LoVo (cell line): ENCODE measurements at regions not wholly inside any gene's neighbourhood (a gene's known extent, or its start where the extent isn't known, plus 50 kb on each side); places are given as distances from the start of the nearest gene placed in this dataset.
"Not testable (repeated sequence)": the region's sequence is repeated elsewhere in the genome, so short reads cannot be mapped to it uniquely, and the experiment has no call there.

ENCODE experiments used
- DNase-seq: peaks from one replicate; pipeline ENCODE4 v3.0.0-alpha.2; 2016; ENCODE audit warnings: low spot score

GRCh38 chr18:34942276-34942675 lies 98.9 kb upstream of the MAPRE2 start:
- no peak for DNase-seq

DNA sequence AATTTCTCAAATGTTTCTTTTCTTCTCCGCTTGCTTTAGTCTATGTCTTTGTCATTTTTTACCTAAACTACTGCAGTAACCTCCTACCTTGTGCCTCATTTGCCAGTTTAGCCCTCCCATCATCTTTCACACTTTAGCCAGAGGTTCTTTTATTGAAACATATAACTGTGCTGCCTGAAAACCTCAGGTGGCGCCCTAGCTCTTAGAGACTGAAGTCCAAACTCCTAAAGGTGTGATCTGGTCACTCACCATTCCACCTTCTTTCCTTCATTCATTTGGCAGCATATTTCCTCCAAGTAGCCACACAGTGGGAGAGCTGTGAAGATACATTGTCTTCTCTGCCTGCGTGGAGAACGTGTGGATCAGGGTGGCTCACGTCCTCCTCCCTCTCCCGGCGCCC lies 98.2 kb upstream of the MAPRE2 start:
- no peak for DNase-seq

- no peak for DNase-seq
These were observed 97.6 kb upstream of the MAPRE2 start for GRCh38 chr18:34943587-34943986.

DNA sequence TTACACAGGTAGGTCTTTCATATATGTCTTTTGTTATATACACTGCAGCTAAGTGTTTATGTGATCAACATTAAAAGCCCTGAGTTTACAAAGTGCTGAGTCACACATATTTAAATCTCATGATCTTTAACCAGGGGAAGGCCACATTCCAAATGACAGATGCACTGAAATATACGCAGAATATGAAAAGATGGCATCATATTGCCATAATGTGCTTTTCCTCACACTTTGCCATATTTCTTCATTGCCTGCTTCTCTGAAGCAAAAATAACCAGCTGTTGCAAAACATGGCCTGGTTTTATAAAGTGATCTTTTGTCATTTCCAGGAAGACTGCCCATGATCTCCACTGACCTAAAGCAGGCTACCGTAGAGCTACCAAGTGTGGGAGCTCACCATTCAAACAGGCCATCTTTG lies 93.5 kb upstream of the MAPRE2 start:
- DNase-seq: peak; percentile 20

GRCh38 chr18:34951625-34952379 lies 89.4 kb upstream of the MAPRE2 start:
- DNase-seq: no peak

GRCh38 chr18:34953212-34953611 lies 88.0 kb upstream of the MAPRE2 start:
- no peak for DNase-seq

DNA sequence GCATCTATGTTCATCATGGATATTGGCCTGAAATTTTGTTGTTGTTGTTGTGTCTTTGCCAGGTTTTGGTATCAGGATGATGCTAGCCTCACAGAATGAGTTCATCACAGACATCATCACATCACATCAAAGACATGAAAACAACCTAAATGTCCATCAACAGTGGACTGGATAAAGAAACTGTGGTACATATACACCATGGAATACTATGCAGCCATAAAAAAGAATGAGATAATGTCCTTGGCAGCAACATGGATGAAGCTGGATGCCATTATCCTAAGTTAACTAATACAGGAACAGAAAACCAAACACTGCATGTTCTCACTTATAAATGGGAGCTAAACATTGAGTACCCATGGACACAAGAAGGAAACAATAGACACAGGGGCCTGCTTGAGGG lies 85.7 kb upstream of the MAPRE2 start:
- not testable (repeated sequence) for DNase-seq

- DNase-seq: no peak
These were observed 84.5 kb upstream of the MAPRE2 start for GRCh38 chr18:34956663-34957062.

GRCh38 chr18:34957119-34957863 lies 83.9 kb upstream of the MAPRE2 start:
- no peak for DNase-seq

DNA sequence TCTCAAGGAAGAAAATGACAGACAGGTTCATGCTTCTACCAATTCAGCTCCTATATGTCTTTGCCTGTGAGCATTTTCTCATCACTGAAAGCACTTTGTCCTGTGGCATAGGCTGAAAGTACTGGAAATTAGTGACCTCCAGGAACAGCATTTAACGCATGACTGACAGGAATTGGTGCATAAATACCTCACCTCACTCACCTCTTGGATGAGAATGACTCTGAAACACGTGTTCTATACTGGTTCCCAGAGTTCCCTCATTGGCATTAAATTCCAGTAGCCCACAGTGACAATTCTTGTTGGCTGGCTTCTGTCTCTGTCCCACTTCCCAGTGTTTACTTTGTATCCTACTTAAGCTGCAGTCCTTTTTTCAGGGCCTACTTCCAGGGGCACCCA lies 83.4 kb upstream of the MAPRE2 start:
- no peak for DNase-seq

DNA sequence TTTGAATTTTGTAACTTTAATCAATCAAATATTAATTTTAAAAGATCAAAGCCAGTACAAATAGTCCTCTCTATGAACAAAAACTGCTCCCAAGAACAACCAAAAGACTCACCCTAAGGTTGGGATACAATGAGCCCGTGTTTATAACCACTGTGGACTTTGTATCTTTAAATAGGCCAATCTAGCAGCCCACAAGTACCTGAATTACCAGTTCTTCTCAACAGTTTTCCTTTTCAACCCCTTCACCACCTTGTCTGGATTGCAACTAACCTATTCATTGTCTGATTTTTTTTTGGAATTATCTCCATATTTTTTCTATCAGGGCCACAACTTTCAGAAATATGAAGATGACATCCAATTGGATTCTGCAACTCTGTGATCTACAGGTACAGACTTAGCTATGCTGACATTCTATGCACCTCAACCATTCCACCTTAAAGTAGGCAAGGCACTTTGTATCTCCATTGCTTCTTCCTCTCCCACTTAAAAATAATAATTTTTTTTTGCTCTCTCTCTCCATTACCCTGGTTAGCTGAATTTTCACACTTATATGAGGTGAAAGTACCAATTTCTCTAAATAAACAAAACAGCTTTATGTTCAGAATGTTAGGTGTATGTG lies 81.9 kb upstream of the MAPRE2 start:
- DNase-seq: peak; percentile 58

GRCh38 chr18:34959989-34960388 lies 81.2 kb upstream of the MAPRE2 start:
- DNase-seq: no peak

GRCh38 chr18:34965108-34965507 lies 76.1 kb upstream of the MAPRE2 start:
- no peak for DNase-seq

DNA sequence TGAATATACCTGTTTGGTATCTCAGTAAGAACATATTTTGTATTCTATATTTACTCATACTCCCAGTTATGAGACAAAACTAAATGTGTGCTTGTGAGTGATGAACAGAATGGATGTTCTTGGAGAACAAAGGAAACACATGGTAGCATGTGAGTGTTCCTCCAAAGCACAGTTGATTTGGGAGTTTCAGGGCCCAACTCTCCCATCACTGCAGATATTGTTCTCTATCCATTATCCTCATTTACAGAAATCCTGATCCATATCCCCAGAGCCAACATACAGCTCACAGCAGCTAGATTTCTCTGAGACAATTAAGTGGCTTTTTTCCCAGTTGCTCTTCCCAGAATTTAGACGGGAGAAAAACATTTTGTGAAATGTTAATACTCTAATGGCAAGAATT lies 75.6 kb upstream of the MAPRE2 start:
- no peak for DNase-seq

GRCh38 chr18:34970106-34970505 lies 71.1 kb upstream of the MAPRE2 start:
- no peak for DNase-seq

GRCh38 chr18:34971313-34971712 lies 69.9 kb upstream of the MAPRE2 start:
- DNase-seq: peak; percentile 26

DNA sequence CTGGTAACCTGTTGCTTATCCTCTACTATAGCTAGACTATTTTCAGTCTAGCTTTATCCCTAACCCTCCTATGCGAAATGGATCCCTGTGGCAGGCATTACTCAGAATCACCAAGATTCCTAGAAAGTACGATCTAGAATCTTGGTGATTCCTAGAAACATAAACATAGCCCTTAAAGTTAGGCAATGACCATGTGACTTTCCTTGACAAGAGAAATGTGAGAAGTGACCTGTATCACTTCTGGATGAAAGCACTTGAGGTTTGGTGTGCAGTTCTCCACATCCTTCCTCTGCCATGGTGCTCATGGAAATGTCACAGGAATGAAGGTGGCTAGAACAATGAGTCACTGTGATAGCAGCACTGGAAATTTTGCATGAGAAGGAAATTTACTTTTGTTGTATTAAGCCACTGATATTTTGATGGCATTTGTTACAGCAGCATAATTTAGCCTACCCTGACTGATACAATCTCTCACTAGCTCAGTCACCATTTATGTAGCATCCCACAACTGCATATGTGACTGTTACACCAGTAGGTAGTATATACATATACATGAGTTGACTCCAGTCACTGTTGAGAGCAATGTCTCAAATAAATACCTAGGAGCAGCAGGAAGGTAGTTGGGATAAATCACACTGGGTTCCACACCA lies 68.3 kb upstream of the MAPRE2 start:
- no peak for DNase-seq

DNA sequence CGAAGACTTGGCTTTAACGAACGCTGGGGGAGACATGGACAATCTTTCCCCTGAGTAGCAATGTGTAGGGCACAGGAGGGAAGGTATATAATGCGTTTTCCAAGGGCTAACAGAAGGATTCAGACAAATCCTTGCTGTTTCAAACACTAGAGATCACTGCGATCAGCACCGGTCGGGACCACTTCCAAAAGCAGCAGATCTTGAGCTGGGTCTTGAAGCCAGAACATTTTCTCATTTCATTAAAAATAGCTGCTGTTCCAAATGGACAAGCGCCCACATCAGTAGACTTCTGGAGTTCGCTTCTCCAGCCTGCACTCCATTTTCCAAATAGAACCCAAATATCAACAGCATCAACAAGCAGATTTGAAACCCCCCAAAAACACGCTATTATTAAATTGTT lies 65.1 kb upstream of the MAPRE2 start:
- no peak for DNase-seq

- no peak for DNase-seq
These were observed 64.7 kb upstream of the MAPRE2 start for GRCh38 chr18:34976534-34976898.

DNA sequence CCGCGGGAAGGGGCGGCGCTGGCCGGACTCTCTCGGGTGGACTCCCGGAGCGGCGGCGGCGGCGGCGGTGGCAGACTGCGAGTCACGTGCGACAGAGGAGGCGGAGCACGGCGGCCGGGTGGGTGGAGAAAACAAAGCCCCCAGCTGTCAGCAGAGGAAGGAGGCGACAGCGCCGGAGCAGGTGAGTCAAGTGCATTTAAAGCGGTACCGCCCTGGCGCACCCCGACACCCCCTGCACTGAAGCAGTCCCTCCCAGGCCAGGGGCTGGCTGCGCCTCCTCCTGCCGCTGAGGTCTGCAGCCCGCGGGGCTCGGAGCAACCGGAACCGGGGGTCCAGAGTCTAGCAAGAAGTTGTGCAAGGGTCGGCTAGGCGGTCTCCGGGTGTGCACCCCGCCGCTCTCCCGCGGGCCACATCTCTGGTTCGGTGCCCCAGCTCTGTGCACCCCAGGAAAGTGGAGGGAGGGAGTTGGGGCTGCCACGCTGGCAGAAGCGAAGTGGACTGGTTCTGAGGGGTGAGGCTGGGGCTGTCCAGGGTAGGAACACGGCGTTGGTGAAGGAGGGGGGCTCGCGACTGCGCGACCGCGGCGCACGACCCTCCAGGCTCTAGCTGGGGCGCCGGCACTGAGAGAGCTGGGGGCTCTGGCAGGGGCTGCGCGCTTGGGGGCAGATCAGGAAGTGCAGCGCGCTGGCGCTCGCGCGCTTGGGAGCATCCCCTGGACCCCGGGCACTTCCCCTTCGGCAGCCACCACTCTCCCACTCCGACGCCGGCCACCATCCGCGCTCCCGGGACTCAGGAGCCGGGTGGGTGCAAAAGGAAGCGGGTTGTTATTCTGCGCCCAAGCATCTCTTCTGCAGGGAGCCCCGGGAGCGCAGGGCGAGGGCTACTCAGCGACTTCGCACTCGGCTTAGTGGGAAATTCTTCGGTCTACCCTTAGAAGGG lies 64.0 kb upstream of the MAPRE2 start:
- peak; percentile 78 for DNase-seq

DNA sequence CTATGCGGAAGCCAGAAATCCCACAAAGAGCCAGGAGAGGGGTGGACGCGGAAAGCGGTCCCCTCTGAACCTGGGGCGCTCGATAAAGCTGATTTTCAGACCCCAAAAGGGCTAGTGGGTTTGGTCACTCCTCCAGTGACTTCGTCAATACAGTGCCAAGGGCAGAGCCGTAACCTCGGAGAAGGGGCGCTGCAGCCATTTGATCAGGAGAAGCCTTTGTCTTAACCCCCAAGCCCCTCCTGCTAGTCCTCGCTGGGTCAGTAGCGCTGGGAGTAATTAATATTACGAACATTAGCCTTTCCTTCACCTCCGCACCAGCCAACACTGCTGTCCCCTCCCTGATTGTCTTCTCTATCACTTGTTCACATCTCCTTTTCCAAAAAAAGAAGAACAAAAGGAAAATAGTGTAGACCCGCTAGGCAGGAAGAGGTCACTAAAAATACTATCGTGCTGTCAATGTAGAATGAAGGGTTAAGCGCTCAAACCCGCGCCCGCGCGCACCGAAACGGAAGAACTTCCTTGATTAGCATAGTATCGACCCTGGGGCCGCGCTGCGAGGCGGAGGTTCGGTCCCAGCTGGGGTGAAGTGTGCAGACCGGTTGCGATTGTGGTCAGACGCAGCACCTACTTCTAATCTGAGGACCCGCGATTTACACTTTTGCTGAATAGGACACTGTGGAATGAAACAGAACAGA lies 63.2 kb upstream of the MAPRE2 start:
- DNase-seq: peak; percentile 7
